T-helper 2 cell treated with Interferon-gamma antibody and Interleukin-4, amounts not matched to agents 5 μg/mL and 100 μg/mL, for 36 hours (primary cell): ENCODE measurements at regions not wholly inside any gene's neighbourhood (a gene's known extent, or its start where the extent isn't known, plus 50 kb on each side); places are given as distances from the start of the nearest gene placed in this dataset.

Experiments used
- DNase-seq: peaks from one replicate; pipeline ENCODE4 v3.0.0; 2021; ENCODE audit warnings: low spot score
- H3K27ac Mint-ChIP-seq: one replicate; pipeline ENCODE4 v1.8.0; 2021; ENCODE audit warnings: mild to moderate bottlenecking, mixed read lengths
- H3K27me3 Mint-ChIP-seq: one replicate; pipeline ENCODE4 v1.8.0; 2021; ENCODE audit warnings: low read depth, mixed read lengths
- H3K36me3 Mint-ChIP-seq: one replicate; pipeline ENCODE4 v1.8.0; 2021; ENCODE audit warnings: low read depth, mixed read lengths
- H3K4me1 Mint-ChIP-seq: one replicate; pipeline ENCODE4 v1.8.0; 2021; ENCODE audit warnings: low read depth, mixed read lengths
- H3K4me3 Mint-ChIP-seq: one replicate; pipeline ENCODE4 v1.8.0; 2022; ENCODE audit warnings: mild to moderate bottlenecking, moderate library complexity, mixed read lengths
- H3K9me3 Mint-ChIP-seq: one replicate; pipeline ENCODE4 v1.8.0; 2021; ENCODE audit warnings: mixed read lengths

DNA sequence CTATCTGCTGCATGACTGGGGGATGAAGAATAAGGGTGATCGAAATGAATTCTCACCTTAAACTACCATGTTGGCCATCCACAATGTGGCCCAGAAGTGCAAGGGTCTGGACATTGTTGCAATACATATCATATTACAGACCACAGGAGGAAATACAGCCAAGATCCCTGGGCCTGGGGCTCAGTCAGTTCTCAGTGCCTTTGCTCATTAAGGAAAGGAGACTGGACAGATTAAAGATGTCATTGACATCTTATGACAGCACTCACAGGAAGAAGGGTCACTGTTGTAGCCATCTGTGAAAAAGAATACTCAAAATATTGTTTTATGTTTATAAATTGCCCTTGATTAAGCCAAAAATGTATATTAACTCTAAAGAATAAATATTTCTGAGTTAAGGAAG lies 1345.2 kb downstream of the FSTL5 start:
- H3K27me3 Mint-ChIP-seq: no peaks in the 10 kb centered on the region
- peaks cover 15% of the 10 kb centered on the region for H3K9me3 Mint-ChIP-seq
- no peaks in the 10 kb centered on the region for H3K4me1 Mint-ChIP-seq
- no peaks in the 10 kb centered on the region for H3K36me3 Mint-ChIP-seq
- H3K27ac Mint-ChIP-seq: no peak overlapping the region
- no peak overlapping the region for H3K4me3 Mint-ChIP-seq
- no peak for DNase-seq

DNA sequence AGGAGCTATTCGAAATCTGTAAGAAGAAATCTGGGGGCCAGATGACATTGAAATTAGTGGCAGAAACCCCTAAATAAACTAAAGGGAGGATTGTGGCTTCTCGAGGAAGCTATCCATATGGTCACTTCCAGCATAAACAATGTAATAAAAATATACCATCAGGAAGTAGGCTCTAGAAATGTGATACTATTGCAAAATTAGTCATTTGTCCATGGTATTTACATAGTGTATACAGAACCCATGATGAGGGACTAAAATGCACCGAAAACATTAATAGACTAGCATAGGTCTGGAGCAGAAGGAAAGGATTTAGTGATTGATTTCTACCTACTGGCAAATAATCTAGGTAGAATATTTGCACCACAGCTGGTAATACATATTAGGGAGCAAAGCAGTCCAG lies 1344.0 kb downstream of the FSTL5 start:
- H3K9me3 Mint-ChIP-seq: peaks cover 15% of the 10 kb centered on the region
- no peaks in the 10 kb centered on the region for H3K4me1 Mint-ChIP-seq
- no peaks in the 10 kb centered on the region for H3K36me3 Mint-ChIP-seq
- DNase-seq: no peak
- no peak overlapping the region for H3K27ac Mint-ChIP-seq
- no peaks in the 10 kb centered on the region for H3K27me3 Mint-ChIP-seq
- no peak overlapping the region for H3K4me3 Mint-ChIP-seq

DNA sequence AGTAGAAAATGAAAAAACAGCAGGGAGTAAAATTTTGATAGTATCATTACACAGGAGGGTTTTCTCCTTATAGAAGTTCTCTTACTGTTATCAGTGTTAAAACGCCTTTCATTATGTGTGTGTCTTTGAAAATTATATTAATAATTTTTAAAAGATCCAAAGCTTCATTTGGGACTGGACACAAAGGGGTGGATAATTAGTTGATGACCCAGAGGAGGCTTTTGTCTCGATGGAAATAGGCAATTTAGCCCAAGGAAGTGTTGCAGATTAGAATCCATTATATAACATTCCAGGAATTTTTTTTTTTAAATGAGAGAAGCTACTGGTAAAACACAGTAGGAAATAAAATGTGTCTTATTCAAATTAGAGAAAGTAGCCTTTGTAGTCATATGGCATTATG lies 1339.3 kb downstream of the FSTL5 start:
- Mint-ChIP-seq H3K27ac (no peak overlapping the region), H3K9me3 (peaks cover 25% of the 10 kb centered on the region), H3K36me3 (no peaks in the 10 kb centered on the region), H3K27me3 (no peaks in the 10 kb centered on the region), H3K4me1 (no peaks in the 10 kb centered on the region), H3K4me3 (no peak overlapping the region)
- DNase-seq: no peak

DNA sequence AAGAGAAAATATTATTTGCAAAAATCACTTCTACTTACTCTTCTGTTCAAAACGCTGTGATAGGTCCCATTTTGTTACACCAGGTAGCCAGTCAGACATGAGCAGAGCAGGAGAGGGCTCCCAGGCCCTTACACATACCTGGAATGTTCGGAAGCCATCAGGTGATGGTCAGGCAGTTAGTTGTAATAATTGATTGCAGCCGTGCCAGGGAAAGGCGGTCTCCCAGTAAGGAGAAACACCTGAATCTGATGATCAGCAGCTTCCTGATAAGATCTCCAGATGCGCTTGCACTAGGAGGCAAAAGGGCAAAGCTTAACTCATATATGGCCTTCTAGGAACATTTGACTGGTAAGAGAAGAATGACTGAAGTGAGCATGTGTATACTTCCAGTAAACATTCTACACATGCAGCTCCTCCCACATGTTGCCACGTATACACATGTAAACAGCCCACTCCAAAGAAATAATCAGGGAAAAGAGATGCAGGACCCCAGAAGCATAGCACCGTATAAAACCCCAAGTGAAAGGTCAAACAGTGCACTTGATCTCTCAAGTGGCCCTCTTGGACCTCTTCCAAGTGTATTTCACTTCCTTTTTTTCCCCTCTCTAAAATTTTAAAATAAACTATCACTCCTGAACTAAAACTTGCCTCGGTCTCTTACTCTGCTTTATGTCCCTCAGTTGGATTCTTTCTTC lies 1338.0 kb downstream of the FSTL5 start:
- peaks cover 21% of the 10 kb centered on the region for H3K9me3 Mint-ChIP-seq
- no peaks in the 10 kb centered on the region for H3K27me3 Mint-ChIP-seq
- no peaks in the 10 kb centered on the region for H3K36me3 Mint-ChIP-seq
- no peak overlapping the region for H3K27ac Mint-ChIP-seq
- DNase-seq: no peak
- no peaks in the 10 kb centered on the region for H3K4me1 Mint-ChIP-seq
- H3K4me3 Mint-ChIP-seq: no peak overlapping the region

DNA sequence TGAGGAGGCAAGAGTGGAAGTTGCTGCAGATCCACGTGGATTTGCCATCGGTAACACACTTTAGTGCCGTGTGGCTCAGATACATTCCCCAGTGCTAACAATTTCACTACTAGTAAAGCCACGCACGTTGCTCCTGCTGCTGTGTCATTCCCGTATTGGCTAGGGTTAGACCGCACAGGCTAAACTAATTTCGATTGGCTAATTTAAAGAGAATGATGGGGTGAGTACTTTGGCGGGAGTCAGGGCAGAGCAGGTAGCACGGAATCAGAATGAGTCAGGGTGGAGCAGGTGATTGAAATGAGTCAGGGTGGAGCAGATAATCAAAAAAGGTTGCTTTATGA lies 1337.5 kb downstream of the FSTL5 start:
- no peak for DNase-seq
- H3K4me1 Mint-ChIP-seq: no peaks in the 10 kb centered on the region
- H3K27me3 Mint-ChIP-seq: no peaks in the 10 kb centered on the region
- no peaks in the 10 kb centered on the region for H3K36me3 Mint-ChIP-seq
- H3K4me3 Mint-ChIP-seq: no peak overlapping the region
- peaks cover 24% of the 10 kb centered on the region for H3K9me3 Mint-ChIP-seq
- H3K27ac Mint-ChIP-seq: no peak overlapping the region

DNA sequence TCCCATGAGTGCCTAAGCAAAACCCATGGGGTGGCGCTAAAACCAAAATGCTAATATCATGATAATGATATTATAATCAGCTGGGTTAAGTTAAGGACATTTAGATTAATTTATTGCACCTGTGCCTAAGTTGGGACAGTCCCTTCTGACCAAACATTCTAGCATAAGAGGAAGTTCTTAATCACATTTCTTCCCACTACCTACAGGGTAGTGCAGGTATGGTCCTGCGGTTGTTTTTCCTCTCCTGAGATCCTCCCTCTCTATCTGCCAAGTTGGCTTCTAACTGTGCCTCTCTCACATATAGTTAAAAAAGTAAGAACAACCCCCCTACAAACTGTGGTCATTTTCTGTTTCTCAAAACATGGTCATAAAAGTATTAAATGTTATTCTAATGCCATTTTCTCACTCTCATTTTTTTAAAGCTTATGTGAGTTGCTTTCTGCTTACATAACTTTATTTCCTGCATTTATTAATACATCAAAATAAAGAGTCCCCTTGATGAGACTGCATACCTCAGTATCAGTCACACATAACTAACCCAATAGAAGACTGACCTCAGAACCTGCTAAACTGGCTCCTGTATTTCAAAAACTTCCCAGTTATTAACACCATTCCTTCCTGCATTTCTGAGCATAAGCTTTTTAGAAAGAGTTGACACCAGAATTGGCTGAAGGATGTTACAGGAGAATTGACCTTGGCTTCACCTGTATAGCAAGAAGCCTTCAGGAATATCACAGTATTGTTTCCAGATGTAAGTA lies 1332.5 kb downstream of the FSTL5 start:
- Mint-ChIP-seq H3K27me3 (no peaks in the 10 kb centered on the region), H3K36me3 (no peaks in the 10 kb centered on the region), H3K4me3 (no peak overlapping the region), H3K27ac (no peak overlapping the region), H3K9me3 (peaks cover 16% of the 10 kb centered on the region), H3K4me1 (no peaks in the 10 kb centered on the region)
- DNase-seq: no peak

DNA sequence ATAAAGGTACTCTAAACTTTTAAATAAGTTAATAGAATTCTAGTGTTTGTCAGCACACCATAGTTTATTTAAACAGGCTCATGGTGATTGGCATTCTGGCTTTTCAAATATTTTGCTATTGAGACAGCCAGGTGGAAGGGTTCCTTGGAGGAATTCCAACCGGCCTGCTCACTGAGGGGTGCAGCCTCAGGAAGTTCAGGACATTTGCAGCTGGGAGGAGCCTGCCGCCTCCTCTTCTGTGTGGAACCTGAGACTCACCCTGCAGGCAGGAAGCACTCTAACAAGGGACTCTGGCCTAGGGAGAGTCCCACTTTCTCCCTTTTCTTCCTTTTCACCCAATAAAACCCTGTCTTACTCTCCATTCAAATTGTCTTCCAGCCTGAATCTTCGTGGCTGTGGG lies 1328.0 kb downstream of the FSTL5 start:
- no peak for DNase-seq
- no peak overlapping the region for H3K27ac Mint-ChIP-seq
- H3K9me3 Mint-ChIP-seq: peaks cover 15% of the 10 kb centered on the region
- H3K4me3 Mint-ChIP-seq: no peak overlapping the region
- no peaks in the 10 kb centered on the region for H3K27me3 Mint-ChIP-seq
- no peaks in the 10 kb centered on the region for H3K36me3 Mint-ChIP-seq
- H3K4me1 Mint-ChIP-seq: no peaks in the 10 kb centered on the region

DNA sequence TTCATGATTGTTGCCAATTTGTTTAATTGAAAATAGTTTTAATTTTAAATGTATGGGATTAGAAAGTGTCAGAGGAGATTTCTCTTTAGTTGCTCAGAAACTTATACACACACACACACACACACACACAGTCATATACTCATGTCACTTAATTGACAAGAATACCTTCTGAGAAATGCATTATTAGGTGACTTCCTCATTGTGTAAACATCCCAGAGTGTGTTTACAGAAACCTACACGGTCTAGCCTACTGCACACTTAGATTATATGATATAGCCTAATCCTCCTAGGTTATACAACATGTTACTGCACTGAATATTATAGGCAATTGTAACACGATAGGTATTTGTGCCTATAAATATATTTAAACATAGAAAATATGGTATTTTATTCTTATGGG lies 1327.4 kb downstream of the FSTL5 start:
- peaks cover 11% of the 10 kb centered on the region for H3K9me3 Mint-ChIP-seq
- no peaks in the 10 kb centered on the region for H3K4me1 Mint-ChIP-seq
- no peaks in the 10 kb centered on the region for H3K36me3 Mint-ChIP-seq
- no peaks in the 10 kb centered on the region for H3K27me3 Mint-ChIP-seq
- DNase-seq: no peak
- no peak overlapping the region for H3K27ac Mint-ChIP-seq
- H3K4me3 Mint-ChIP-seq: no peak overlapping the region

DNA sequence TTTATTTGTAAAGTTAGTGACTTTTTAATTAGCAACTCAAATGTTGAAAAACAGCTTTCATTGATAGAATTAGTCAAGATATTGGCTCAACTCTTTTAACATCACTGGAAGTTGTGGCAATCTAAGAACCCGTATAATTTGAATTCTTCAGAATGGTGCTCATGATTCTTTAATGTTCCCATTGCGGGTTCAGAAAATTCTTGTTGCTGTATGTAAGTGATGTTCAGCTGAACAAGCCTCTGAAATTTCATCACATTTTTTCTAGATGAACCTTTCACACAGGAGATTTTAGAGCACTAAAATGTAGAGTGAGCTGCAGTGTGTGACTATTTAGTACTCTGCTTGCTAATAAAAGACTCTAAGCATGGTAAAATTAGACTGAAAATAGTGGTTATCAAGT lies 1317.7 kb downstream of the FSTL5 start:
- Mint-ChIP-seq H3K4me1 (no peaks in the 10 kb centered on the region), H3K27ac (no peak overlapping the region), H3K36me3 (no peaks in the 10 kb centered on the region), H3K9me3 (peaks cover 22% of the 10 kb centered on the region), H3K4me3 (no peak overlapping the region), H3K27me3 (no peaks in the 10 kb centered on the region)
- no peak for DNase-seq

DNA sequence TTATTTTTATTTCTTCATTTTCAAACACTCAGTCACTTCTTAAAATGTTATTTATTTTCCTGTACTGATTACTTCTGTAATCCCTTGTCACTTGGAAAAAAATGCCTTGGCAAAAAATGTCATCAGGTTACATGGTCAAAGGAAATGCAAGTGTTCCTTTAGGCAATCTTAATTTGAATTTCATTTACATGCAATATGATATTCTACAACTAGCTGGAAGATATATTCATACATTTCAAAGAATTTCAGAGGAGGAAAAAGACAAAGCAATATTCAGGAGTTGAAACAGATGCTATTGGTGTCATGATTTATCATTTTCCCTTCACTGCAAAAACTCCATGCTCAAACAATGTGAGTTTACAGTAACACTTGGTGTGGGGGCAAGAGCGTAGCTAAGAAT lies 1316.6 kb downstream of the FSTL5 start:
- H3K36me3 Mint-ChIP-seq: no peaks in the 10 kb centered on the region
- DNase-seq: no peak
- H3K27ac Mint-ChIP-seq: no peak overlapping the region
- no peaks in the 10 kb centered on the region for H3K4me1 Mint-ChIP-seq
- H3K27me3 Mint-ChIP-seq: no peaks in the 10 kb centered on the region
- peaks cover 19% of the 10 kb centered on the region for H3K9me3 Mint-ChIP-seq
- H3K4me3 Mint-ChIP-seq: no peak overlapping the region

DNA sequence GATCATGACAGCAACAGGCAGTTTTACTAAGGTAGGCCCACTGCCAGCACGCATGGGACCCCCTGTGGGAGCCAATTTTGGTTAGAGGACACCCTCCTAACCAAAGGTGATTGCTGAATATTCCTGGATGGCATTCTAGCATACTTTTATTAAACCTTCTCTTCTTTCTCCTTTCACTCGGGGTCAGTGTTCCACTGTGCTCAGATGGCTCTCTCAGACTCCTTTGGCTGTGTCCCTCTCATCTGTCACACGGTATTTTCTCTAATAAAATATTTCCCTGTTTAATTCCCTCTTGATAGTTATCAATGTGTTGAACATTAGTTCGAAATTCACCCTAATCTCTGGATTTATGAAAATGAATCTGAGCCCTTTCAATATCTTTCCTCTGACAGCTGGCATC lies 1315.3 kb downstream of the FSTL5 start:
- no peak for DNase-seq
- H3K27ac Mint-ChIP-seq: no peak overlapping the region
- no peak overlapping the region for H3K4me3 Mint-ChIP-seq
- H3K36me3 Mint-ChIP-seq: no peaks in the 10 kb centered on the region
- no peaks in the 10 kb centered on the region for H3K27me3 Mint-ChIP-seq
- no peaks in the 10 kb centered on the region for H3K4me1 Mint-ChIP-seq
- peaks cover 26% of the 10 kb centered on the region for H3K9me3 Mint-ChIP-seq

DNA sequence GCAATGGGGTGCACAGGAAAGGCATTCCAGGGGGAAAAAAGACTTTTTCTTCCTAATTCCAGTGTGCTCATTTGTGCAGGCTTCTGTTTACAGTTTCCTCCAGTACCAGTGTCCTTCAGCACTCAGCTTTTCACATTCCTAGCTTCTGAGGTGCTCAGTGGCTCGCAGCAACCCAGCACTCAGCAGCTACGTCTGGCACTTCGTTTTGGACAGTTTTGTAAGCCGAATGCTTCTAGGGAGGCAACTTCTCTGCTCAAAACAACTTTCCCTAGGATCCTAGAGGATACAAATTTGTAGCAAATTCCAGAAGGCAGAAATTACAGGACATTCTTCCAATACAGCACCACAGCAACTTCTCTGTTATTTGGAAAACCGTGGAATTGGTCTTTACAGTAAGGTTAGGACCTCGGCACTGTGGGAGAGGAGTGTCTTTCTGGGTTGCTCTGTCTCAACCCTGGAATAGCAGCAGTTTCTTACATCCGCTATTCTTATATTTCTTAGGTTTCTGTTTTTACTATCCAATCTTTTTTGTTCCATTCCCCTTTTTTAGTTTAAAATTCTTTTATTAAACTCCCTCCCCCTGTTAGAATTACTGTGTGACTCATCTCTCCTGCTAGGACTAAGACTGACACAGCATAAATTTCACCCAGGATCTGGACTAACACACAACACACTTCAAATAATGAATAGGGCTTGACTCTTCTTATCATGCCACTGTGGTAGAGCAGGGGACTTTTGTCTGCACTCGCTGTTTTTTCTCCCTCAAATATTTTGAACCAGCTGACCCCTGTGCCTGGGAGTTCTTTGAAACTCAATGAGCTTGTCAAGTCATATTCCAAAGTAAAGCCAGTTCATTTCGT lies 1314.7 kb downstream of the FSTL5 start:
- no peak for DNase-seq
- H3K9me3 Mint-ChIP-seq: peaks cover 29% of the 10 kb centered on the region
- no peaks in the 10 kb centered on the region for H3K27me3 Mint-ChIP-seq
- no peaks in the 10 kb centered on the region for H3K36me3 Mint-ChIP-seq
- H3K4me1 Mint-ChIP-seq: no peaks in the 10 kb centered on the region
- H3K27ac Mint-ChIP-seq: no peak overlapping the region
- H3K4me3 Mint-ChIP-seq: no peak overlapping the region

DNA sequence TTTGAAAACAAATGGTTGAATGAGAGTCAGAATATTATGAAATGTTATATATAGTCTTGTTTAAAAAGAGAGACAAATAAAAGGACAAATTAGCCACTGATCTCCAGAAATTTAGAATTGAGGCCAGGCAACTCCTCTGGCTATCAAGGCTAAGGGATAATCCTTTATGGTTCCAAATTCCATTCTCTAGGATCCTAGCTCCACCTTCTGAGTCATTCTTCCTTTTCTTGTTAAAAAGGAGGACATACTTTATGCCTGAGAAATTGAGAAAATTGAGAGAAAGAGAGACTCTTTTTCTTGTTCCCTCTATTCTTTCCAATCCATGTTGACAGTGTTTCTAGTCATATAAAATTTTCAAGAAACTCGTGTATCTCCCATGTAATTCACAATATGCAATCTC lies 1299.5 kb downstream of the FSTL5 start:
- Mint-ChIP-seq H3K27me3 (no peaks in the 10 kb centered on the region), H3K27ac (no peak overlapping the region), H3K9me3 (peaks cover 21% of the 10 kb centered on the region), H3K36me3 (no peaks in the 10 kb centered on the region), H3K4me3 (no peak overlapping the region), H3K4me1 (no peaks in the 10 kb centered on the region)
- no peak for DNase-seq

DNA sequence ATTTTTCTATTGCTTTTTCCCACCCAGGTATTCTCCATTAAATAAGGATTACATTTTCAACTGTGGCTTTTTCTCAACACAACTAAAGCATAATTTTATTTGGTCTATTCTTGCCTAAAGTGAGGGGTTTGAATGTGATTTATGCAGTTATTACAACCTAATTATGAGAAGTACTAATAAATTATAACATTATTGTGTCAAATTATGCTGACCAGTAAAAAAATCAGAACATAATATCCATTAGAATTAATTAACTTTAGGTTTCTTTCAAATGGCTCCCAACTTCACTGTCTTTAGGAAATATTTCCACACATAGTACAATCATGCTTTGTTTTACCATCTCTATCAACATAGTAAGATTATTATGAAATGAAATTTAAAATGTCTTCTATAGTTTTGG lies 1293.9 kb downstream of the FSTL5 start:
- H3K36me3 Mint-ChIP-seq: no peaks in the 10 kb centered on the region
- DNase-seq: no peak
- H3K9me3 Mint-ChIP-seq: peaks cover 20% of the 10 kb centered on the region
- H3K27ac Mint-ChIP-seq: no peak overlapping the region
- no peaks in the 10 kb centered on the region for H3K4me1 Mint-ChIP-seq
- H3K27me3 Mint-ChIP-seq: no peaks in the 10 kb centered on the region
- no peak overlapping the region for H3K4me3 Mint-ChIP-seq
